SK-N-SH (cell line): ENCODE measurements at regions not wholly inside any gene's neighbourhood (a gene's known extent, or its start where the extent isn't known, plus 50 kb on each side); places are given as distances from the start of the nearest gene placed in this dataset.

ENCODE experiments used
- CHD2 ChIP-seq: fragments of 150-350 bp; IDR thresholded peaks from 2 replicates; pipeline ENCODE4 v1.6.1; 2018; ENCODE audit warnings: low read length; ENCODE audit not compliant: partially characterized antibody
- ELF1 ChIP-seq: IDR thresholded peaks from 2 replicates; pipeline ENCODE4 v1.4.0; 2012
- EZH2phosphoT487 ChIP-seq: fragments of 200-600 bp; sonication (generic); IDR thresholded peaks from 2 replicates; pipeline ENCODE4 v1.6.1; 2017; ENCODE audit warnings: low read depth, mixed run types, mild to moderate bottlenecking, antibody characterized with exemption, moderate library complexity, borderline replicate concordance
- JUND ChIP-seq: IDR thresholded peaks from 2 replicates; pipeline ENCODE4 v1.4.0; 2012
- MXI1 ChIP-seq: IDR thresholded peaks from 2 replicates; pipeline ENCODE4 v1.6.1; 2012; ENCODE audit warnings: mild to moderate bottlenecking, low read depth, low read length, improper control_type of control experiment
- RFX5 ChIP-seq: IDR thresholded peaks from 2 replicates; pipeline ENCODE4 v1.6.1; 2012; ENCODE audit warnings: mild to moderate bottlenecking, improper control_type of control experiment, low read length
- TF ChIP-seq, protein P1 (sequence below): fragments of 150-350 bp; IDR thresholded peaks from 2 replicates; pipeline ENCODE4 v1.6.1; 2017; ENCODE audit warnings: antibody characterized with exemption, low read length, low read depth, borderline replicate concordance
- TF ChIP-seq, protein P2 (sequence below): fragments of 200-600 bp; sonication (generic); IDR thresholded peaks from 2 replicates; pipeline ENCODE4 v1.6.1; 2017; ENCODE audit warnings: antibody characterized with exemption, mild to moderate bottlenecking, moderate library complexity
- TF ChIP-seq, protein P3 (sequence below): IDR thresholded peaks from 2 replicates; pipeline ENCODE4 v1.4.0; 2012; ENCODE audit warnings: low read depth, borderline replicate concordance

DNA sequence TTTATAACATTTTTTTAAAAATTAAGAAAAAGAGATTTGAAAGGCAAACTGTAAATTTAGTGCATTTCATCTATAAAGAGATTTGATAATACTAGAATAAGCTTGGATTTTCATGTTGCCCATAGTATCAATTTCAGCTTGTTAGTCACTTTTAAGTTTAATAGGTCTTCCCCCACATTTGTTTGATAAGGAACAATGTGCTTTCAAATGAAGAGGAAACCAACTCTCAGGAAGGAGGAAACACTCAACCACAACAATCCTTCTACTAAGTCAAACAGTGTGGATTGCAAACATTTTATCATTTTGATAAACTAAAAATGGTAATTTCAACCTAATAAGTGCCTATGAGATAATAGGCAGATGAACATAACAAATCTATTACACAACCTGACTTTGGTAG lies 397.1 kb upstream of the CDH20 start:
- TF ChIP-seq, protein P1, sequence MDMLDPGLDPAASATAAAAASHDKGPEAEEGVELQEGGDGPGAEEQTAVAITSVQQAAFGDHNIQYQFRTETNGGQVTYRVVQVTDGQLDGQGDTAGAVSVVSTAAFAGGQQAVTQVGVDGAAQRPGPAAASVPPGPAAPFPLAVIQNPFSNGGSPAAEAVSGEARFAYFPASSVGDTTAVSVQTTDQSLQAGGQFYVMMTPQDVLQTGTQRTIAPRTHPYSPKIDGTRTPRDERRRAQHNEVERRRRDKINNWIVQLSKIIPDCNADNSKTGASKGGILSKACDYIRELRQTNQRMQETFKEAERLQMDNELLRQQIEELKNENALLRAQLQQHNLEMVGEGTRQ = no peak
- TF ChIP-seq, protein P2, sequence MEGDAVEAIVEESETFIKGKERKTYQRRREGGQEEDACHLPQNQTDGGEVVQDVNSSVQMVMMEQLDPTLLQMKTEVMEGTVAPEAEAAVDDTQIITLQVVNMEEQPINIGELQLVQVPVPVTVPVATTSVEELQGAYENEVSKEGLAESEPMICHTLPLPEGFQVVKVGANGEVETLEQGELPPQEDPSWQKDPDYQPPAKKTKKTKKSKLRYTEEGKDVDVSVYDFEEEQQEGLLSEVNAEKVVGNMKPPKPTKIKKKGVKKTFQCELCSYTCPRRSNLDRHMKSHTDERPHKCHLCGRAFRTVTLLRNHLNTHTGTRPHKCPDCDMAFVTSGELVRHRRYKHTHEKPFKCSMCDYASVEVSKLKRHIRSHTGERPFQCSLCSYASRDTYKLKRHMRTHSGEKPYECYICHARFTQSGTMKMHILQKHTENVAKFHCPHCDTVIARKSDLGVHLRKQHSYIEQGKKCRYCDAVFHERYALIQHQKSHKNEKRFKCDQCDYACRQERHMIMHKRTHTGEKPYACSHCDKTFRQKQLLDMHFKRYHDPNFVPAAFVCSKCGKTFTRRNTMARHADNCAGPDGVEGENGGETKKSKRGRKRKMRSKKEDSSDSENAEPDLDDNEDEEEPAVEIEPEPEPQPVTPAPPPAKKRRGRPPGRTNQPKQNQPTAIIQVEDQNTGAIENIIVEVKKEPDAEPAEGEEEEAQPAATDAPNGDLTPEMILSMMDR = no peak
- TF ChIP-seq MXI1 = no peak
- TF ChIP-seq EZH2phosphoT487 = no peak
- TF ChIP-seq JUND = no peak
- TF ChIP-seq, protein P3, sequence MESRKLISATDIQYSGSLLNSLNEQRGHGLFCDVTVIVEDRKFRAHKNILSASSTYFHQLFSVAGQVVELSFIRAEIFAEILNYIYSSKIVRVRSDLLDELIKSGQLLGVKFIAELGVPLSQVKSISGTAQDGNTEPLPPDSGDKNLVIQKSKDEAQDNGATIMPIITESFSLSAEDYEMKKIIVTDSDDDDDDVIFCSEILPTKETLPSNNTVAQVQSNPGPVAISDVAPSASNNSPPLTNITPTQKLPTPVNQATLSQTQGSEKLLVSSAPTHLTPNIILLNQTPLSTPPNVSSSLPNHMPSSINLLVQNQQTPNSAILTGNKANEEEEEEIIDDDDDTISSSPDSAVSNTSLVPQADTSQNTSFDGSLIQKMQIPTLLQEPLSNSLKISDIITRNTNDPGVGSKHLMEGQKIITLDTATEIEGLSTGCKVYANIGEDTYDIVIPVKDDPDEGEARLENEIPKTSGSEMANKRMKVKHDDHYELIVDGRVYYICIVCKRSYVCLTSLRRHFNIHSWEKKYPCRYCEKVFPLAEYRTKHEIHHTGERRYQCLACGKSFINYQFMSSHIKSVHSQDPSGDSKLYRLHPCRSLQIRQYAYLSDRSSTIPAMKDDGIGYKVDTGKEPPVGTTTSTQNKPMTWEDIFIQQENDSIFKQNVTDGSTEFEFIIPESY = no peak
- TF ChIP-seq RFX5 = no peak
- no peak for TF ChIP-seq CHD2
- TF ChIP-seq ELF1 = no peak
